ENCODE measurements at regions not wholly inside any gene's neighbourhood (a gene's known extent, or its start where the extent isn't known, plus 50 kb on each side); places are given as distances from the start of the nearest gene placed in this dataset.

DNA sequence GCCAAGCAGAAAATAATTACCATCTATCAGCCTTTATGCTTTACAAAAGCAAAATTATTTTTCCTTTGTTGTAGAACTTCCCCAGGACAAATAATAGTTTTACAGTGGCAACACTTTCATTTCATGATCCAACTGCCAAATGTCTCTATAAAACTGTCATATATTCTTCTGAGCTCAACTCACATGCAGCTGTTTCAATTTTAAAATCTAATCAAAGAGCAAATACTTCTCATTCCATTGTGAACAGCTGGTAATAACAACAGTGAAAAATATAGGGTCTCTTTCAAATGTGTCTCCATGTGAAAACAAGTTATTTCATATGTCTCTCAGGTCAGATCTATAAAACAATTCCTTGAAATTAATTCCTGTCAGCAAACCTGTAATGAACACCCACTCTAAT is 270.6 kb upstream of the SLC7A11 start:
- TF ChIP-seq GATA3 (IDR thresholded peaks at IDR 0.05; ENCODE audit: low read depth, low read length) (no peak), GATA2 (IDR thresholded peaks at IDR 0.05; ENCODE audit: low read depth, low read length) (no peak)

Measured in SH-SY5Y (cell line).